Stimulated activated CD4-positive, alpha-beta T cell treated with anti-CD3 and anti-CD28 coated beads, Interleukin-4, amount 100 ng/mL, for 24 hours (primary cell): ENCODE measurements at regions not wholly inside any gene's neighbourhood (a gene's known extent, or its start where the extent isn't known, plus 50 kb on each side); places are given as distances from the start of the nearest gene placed in this dataset.
"Not testable (repeated sequence)": the region's sequence is repeated elsewhere in the genome, so short reads cannot be mapped to it uniquely, and the experiment has no call there.

Experiments
- DNase-seq: peaks from one replicate; pipeline ENCODE4 v3.0.0-alpha.2; 2020

- no peak for DNase-seq
Observed at GRCh38 chr13:110811008-110811720, 97.7 kb downstream of the ING1 start.

GRCh38 chr13:110811771-110812120 lies 98.2 kb downstream of the ING1 start:
- no peak for DNase-seq

GRCh38 chr13:110812121-110812868 lies 98.8 kb downstream of the ING1 start:
- no peak for DNase-seq

- no peak for DNase-seq
Observed at GRCh38 chr13:110812869-110813645, 99.6 kb downstream of the ING1 start.

GRCh38 chr13:110813646-110814624 lies 100.4 kb downstream of the ING1 start:
- no peak for DNase-seq

- DNase-seq = no peak
Observed at GRCh38 chr13:110815471-110816204, 99.2 kb downstream of the ANKRD10 start.

- no peak for DNase-seq
Observed at GRCh38 chr13:110816500-110816899, 98.4 kb downstream of the ANKRD10 start.

GRCh38 chr13:110817143-110817542 lies 97.7 kb downstream of the ANKRD10 start:
- no peak for DNase-seq

- DNase-seq = no peak
Observed at GRCh38 chr13:110818747-110819146, 96.1 kb downstream of the ANKRD10 start.

GRCh38 chr13:110819203-110820014 lies 95.5 kb downstream of the ANKRD10 start:
- DNase-seq = peak; percentile 80

GRCh38 chr13:110820322-110820721 lies 94.5 kb downstream of the ANKRD10 start:
- DNase-seq = no peak

GRCh38 chr13:110821837-110822668 lies 92.8 kb downstream of the ANKRD10 start:
- not testable (repeated sequence) for DNase-seq

- no peak for DNase-seq
Observed at GRCh38 chr13:110822669-110822945, 92.3 kb downstream of the ANKRD10 start.

GRCh38 chr13:110824702-110825300 lies 90.1 kb downstream of the ANKRD10 start:
- DNase-seq = no peak

- DNase-seq = no peak
Observed at GRCh38 chr13:110825516-110825915, 89.4 kb downstream of the ANKRD10 start.

- DNase-seq = no peak
Observed at GRCh38 chr13:110826101-110826500, 88.8 kb downstream of the ANKRD10 start.

GRCh38 chr13:110826861-110827672 lies 87.8 kb downstream of the ANKRD10 start:
- DNase-seq = no peak
